Kidney glomerular epithelial cell (primary cell): ENCODE measurements at regions not wholly inside any gene's neighbourhood (a gene's known extent, or its start where the extent isn't known, plus 50 kb on each side); places are given as distances from the start of the nearest gene placed in this dataset.

Experiments used
- DNase-seq: peaks from one replicate; lab custom pipeline; 2025; lab: John Stamatoyannopoulos, UW

- DNase-seq, result no peak
Observed at GRCh38 chr6:16851044-16851540, 89.8 kb upstream of the ATXN1 start.

DNA sequence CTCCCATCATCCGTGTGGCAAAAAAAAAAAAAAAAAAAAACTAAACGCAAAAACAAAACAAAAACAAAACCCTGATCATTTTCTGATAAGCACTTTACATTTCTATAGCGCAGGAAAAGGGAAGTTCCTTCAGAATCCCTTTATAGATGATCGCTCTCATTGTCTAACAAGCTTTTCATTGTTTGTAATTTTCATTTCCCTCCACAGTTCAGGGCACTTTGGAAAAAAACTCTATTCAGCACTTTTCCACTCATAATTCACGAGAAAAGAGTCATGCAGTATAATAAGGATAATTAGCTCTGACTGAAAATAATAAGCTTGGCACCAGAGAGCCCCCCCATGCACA lies 89.4 kb upstream of the ATXN1 start:
- DNase-seq, result no peak

- no peak for DNase-seq
Observed at GRCh38 chr6:16849988-16850680, 88.9 kb upstream of the ATXN1 start.

GRCh38 chr6:16849280-16849987 lies 88.2 kb upstream of the ATXN1 start:
- DNase-seq, result peak; percentile 35

DNA sequence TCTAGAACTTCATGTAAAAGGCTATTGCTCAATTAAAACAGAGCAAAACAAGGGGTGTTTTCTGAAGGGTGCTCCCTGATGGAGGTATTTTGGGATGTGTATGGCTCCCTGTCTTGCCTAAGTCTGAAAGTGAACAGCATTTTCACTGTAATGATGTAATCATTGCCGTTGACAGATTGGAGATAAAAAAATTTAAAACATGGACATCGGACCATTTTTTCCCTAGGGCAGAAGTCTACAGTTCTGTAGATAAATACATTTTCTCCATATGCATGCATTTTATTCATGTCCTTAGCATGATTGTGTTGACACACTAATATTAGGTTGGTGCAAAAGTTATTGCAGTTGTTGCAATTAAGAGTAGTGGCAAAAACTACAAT lies 85.1 kb upstream of the ATXN1 start:
- no peak for DNase-seq

DNA sequence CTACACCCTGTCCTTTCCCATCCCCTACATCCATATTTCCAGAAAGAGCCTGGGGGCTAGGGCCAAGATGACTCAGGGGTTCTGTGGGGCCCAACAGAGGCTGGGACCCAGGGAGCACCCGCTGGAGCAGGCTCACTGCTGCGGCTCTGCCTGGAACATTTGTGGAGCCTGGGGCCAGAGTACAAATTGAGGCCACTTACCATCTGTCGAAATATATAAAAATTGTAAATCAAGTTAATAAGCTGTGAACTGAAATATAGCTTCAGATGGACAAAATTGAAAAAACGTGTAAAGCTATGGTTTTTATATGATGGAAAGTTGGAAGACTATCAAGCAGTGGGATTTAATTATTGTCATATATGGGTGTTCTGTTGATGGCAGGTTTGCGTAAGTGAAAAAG lies 82.9 kb upstream of the ATXN1 start:
- DNase-seq, result no peak

- DNase-seq, result no peak
Observed at GRCh38 chr6:16842676-16843075, 81.4 kb upstream of the ATXN1 start.

- DNase-seq, result no peak
Observed at GRCh38 chr6:16841241-16841640, 80.0 kb upstream of the ATXN1 start.

DNA sequence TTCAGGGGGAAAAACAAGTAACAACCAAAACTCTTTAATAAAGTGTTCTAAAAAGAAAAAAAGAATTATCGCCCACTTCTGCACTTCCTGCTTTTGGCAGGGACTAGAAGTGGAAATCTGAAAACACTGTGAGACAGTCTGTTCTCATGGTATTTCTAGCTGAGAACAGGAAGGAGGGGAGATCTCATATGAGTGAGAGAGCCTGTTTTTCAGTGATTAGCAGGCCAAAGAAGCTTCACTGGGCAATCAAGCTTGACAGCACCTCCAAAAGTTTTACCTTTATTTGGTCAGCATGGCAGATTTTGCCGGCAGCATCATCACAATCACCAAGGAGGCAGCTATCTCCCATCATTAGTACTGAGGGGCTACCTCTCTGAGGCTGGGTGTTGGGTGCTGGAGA lies 79.5 kb upstream of the ATXN1 start:
- no peak for DNase-seq

GRCh38 chr6:16840291-16840690 lies 79.0 kb upstream of the ATXN1 start:
- no peak for DNase-seq

DNA sequence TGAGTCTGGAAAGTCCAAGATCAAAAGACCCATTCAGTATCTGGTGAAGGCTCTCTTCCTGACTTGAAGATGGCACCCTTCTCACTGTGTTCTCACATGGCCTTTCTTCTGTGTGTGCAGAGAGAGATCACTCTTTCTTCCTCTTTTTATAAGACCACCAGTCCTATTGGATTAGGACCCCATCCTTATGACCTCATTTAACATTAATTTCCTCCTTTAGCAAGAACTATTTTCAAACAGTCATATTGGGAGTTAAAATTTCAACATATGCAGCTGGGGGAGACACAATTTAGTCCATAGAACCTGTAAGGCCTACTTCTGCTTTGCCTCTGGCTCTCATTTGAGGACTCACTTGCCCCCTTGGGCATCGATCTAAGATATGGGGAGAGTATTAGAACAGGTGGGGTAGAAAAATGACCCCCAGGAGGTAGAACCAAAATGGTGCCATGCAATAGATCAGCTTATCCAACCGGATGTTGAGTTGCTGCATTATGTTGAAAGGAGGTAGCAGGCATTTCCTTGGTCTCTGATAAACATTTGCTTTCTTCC lies 78.4 kb upstream of the ATXN1 start:
- DNase-seq, result no peak

- DNase-seq, result no peak
Observed at GRCh38 chr6:16837217-16837972, 76.1 kb upstream of the ATXN1 start.

DNA sequence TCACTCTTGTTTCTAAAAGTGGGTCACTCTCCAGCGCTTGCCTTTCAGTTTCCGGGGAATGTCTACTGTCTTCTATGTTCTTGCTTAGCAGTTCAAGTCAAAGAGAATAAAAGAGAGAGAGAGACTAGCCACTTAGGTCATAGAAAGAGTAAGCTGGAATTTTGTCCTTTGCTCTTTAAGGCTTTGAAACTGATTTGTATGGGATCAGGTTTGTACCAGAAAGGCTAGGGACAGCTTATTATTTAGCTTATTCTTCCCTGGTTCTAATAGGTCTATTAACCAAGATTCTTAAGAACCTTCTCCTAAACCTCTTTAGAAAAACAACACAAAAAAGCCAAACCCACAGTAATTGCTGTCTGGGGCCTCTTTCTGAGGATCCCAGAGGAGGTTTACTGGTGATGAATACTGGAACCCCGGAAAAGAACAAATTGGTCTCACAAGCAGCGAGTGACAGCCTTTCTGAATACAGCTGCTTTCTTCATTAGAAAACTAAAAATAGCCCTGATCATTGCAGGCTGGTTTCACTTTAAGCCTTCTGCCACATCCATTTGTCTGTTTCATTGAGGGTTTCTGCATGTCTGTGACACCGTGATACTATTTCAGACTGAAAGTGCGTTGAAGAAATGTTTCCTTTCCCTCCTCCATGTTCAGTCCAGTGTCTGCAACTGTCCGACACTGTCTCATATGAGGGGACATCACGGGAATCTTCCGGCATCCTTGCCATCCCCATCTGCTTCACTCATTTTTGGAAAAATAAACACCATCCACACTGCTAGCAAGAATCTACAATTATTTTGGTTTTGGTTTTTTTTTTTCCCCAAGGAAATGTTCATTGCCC lies 75.1 kb upstream of the ATXN1 start:
- no peak for DNase-seq

- no peak for DNase-seq
Observed at GRCh38 chr6:16834242-16834641, 73.0 kb upstream of the ATXN1 start.

GRCh38 chr6:16832721-16833120 lies 71.5 kb upstream of the ATXN1 start:
- DNase-seq, result no peak

DNA sequence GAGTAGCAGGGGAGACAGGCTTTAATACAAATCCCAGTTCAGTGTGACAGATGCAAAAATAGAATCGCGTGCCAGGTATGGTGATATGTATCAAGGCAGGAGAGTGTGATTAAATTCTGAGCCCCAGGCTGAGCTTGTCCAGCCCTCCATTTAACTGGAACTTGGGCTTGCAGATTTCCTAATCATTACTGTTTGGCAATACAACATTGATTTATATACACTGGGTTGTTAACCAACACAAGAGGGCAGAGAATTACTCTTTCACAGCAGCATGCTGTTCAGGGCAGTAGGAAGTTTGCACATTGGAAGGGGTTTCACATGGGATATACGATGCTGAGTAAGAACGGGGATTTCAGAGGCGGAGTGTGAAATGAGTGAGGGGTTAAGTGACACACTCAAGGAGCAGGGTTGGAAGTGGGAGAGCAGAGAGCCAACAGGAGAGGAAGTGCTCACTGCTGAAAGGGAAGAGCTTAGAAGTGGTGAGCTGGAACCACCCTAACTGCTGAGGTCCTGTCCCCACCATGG lies 70.8 kb upstream of the ATXN1 start:
- no peak for DNase-seq

DNA sequence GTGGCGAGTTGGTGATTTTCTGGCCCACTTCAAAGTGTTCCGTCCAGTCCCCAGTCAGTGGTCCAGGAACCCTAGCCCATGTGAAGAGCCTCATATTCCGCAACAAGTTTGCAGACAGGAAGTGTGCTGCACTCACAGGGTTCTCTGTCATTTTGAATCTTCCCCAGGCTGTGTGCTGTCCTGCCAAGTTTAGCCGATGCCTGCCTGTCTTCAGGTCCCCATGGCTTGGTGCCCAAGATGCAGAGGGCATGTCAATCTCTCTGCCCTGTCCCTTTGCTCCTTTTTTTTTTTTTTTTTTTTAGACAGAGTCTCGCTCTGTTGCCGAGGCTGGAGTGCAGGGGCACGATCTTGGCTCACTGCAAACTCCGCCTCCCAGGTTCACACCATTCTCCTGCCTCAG lies 69.9 kb upstream of the ATXN1 start:
- no peak for DNase-seq

DNA sequence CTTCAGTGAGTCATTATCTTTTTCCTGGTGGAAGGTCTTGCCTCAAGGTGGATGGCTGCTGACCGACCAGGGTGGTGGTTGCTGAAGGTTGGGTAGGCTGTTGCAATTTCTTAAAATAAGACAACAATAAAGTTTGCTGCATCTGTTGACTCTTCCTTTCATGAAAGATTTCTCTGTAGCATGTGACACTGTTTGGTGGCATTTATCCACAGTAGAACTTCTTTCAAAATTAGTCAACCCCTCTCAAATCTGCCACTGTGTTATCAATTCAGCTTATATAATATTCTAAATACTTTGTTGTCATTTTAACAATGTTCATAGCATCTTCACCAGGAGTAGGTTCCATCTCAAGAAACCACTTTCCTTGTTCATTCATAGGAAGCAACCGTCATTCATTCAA lies 66.8 kb upstream of the ATXN1 start:
- DNase-seq, result no peak

DNA sequence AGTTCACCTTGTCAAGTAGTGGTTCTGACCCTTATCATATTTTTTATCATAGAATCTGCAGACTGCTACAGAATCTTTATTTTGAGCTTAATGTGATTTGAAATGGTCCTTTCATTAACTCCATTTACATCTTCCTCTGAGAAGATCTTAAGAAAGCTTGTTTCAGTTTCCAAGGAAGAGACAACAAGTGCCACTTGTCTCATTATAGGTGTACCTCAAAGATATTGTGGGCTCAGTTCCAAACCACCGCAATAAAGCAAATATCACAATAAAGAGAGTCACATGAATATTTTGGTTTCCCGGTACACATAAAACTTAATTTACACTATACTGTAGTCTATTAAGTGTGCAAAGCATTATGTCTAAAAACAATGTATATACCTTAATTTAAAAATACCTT lies 66.4 kb upstream of the ATXN1 start:
- no peak for DNase-seq

- no peak for DNase-seq
Observed at GRCh38 chr6:16825784-16826183, 64.5 kb upstream of the ATXN1 start.

GRCh38 chr6:16824845-16825685 lies 63.8 kb upstream of the ATXN1 start:
- no peak for DNase-seq
